GM10266 (cell line): ENCODE measurements at regions not wholly inside any gene's neighbourhood (a gene's known extent, or its start where the extent isn't known, plus 50 kb on each side); places are given as distances from the start of the nearest gene placed in this dataset.

ENCODE experiments used
- DNase-seq: peaks from one replicate; pipeline ENCODE4 v3.0.0; 2012; ENCODE audit errors: extremely low spot score
- TF ChIP-seq, protein P1 (sequence below): IDR thresholded peaks from 2 replicates; pipeline ENCODE4 v1.5.1; 2012; ENCODE audit warnings: mild to moderate bottlenecking, low read depth; ENCODE audit not compliant: control insufficient read depth, insufficient read depth; ENCODE audit errors: missing control alignments

DNA sequence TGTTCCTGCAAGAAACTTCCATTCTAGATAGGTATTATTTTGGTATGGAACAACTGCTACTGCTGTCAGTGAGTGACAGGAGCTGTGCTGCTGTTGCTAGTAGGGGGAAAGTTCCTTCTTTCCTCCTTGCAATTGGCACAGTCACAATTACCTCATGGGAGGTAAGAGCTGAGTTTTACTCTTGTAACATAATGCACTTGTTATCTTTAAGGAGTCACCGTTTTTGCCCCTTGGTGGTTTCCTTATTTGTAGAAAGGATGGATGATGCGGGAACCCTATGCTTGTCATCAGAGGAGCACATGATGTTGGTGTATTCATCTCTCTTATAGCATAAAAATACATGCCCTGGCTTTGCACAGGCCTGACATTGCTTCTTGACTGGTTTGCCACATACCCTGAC lies 234.7 kb upstream of the NPY start:
- DNase-seq: no peak
- TF ChIP-seq, protein P1, sequence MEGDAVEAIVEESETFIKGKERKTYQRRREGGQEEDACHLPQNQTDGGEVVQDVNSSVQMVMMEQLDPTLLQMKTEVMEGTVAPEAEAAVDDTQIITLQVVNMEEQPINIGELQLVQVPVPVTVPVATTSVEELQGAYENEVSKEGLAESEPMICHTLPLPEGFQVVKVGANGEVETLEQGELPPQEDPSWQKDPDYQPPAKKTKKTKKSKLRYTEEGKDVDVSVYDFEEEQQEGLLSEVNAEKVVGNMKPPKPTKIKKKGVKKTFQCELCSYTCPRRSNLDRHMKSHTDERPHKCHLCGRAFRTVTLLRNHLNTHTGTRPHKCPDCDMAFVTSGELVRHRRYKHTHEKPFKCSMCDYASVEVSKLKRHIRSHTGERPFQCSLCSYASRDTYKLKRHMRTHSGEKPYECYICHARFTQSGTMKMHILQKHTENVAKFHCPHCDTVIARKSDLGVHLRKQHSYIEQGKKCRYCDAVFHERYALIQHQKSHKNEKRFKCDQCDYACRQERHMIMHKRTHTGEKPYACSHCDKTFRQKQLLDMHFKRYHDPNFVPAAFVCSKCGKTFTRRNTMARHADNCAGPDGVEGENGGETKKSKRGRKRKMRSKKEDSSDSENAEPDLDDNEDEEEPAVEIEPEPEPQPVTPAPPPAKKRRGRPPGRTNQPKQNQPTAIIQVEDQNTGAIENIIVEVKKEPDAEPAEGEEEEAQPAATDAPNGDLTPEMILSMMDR: no peak

DNA sequence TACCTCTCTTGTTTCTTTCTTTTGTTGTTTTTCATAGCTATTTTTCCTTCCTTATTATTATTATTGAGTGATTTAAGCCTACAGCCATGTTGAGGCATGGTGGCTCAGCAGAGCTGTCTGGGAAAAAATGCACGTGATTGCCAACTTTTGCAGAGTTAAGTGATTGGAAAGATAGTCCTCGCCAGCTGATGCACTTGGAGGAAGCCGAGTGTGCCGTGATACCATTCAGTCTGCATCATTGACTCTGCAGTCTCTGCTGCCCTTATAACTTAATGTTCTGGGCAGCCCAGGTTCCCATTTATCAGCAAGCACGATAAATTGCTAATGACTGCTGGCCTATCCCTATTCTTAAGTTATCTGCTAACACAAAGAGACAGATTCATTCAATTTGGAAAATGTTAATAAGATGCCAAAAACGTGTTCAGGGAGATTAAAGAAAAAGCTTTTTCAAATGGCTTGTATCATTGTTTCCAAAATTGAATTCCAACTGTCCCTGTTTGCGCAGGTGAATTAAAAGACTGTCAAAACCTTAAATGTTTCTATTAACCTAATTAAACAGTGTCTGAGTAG lies 232.9 kb upstream of the NPY start:
- DNase-seq: no peak
- TF ChIP-seq, protein P1: no peak

DNA sequence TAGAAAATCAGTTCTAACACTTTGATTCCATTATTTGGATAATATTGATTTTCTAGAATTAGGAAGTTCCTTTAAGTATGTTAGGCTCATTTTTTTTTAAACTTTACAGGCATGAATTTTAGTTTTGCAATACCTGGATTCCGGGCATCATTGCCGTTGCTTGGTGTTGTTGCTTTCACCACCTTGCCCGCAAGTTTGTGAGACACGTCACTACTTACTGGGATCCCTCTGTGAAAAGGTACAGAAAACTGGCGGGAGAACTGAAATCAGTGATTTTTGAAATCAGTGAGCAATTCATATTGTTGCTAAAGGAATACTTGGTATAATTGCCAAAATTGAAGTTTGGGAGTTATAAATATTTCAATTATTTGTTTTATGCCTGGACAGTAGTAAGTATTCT lies 232.3 kb upstream of the NPY start:
- DNase-seq: no peak
- TF ChIP-seq, protein P1: no peak

DNA sequence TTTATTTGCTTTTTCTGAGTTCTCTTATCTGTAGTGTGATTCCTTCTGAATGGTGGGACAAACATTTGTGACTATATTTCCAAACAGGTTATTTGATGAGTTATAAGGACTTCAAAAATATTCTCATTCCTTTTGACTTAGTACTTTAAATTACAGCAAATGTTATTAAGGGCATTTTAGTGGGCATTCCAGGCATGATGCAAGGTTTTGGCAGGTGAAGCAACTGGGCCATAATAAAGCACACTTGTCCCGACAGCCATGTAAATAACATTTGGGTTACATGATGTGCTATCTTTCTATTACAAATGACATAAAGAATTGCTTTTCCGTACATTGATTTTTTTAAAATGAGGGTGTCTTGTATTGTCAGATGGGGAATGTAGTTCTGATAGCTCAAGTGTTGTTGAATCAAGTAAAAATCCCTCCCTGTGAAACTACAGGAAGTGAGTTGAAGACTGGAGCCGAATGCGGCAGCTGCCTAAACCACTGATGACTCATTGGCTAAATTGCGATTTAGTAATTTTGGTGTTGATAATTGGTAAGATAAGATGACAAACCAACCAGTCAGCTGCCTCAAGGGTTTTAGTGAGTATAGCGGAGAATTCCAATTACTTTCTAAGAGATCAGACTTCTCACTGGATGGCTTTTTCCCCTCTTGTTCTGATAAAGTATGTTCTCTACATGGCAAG lies 231.3 kb upstream of the NPY start:
- no peak for DNase-seq
- TF ChIP-seq, protein P1: no peak

DNA sequence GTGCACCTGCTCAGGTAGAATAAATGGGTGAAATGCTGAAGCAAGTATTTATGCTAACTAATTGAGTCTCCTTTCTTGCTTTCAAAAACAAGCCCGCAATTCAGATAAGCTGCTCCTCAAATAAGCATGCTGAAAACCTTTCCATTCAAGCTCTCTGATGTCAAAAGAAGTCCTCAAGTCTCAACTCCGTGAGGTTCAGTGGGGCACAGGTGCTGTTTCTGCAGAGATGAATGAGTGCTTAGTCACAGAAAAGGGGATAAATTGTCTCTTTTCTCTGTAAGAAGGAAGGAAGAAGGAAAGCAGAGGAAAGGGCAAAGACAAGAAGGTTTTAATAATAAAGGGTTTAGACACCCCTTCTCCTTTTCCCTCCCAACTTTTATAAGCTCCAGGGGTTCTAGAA lies 229.8 kb upstream of the NPY start:
- no peak for DNase-seq

DNA sequence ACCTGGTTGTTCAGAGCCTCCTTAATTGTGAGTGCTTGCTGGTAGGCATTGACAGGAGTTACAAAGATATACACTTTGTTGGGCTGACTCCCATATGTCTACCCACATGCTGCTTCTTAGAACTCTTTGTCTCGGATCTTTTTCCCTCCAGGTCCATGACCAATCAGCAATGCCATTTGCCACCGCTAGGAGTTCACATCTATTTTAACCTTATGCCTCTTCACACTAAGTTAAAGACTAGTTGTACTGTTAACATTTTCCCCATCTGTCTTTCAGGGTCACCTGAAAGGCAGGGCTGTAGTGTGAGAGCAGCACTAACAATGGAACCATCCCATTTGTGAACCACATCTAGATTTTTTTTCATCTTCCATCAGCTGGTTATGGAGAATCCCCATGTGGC lies 226.7 kb upstream of the NPY start:
- TF ChIP-seq, protein P1: no peak
- DNase-seq: no peak

More for the DNA sequence above, 229.8 kb upstream of the NPY start:
- TF ChIP-seq, protein P1: no peak

DNA sequence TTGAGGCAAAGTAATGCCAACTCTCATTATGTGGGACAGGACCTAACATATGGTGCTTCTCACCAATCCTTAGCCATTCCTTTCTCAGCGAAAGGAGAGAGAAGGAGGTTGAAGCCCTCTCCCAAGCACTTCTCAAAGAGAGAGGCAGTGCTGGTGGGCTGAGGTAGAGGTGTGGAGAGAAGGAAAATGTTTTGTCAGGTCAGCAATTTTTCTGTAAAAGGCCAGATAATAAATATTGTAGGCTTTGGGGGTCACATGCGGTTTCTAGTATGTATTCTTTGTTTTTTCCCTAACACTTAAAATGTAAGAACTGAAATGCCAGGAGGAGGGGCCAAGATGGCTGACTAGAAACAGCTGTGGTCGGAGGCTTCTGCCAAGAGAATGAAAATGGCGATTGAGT lies 225.0 kb upstream of the NPY start:
- TF ChIP-seq, protein P1: no peak

More for the DNA sequence above, 225.0 kb upstream of the NPY start:
- DNase-seq: no peak
